ENCODE measurements at regions not wholly inside any gene's neighbourhood (a gene's known extent, or its start where the extent isn't known, plus 50 kb on each side); places are given as distances from the start of the nearest gene placed in this dataset.
A peak's percentile ranks its signal among the peaks of the same experiment; 100 is the strongest.

DNA sequence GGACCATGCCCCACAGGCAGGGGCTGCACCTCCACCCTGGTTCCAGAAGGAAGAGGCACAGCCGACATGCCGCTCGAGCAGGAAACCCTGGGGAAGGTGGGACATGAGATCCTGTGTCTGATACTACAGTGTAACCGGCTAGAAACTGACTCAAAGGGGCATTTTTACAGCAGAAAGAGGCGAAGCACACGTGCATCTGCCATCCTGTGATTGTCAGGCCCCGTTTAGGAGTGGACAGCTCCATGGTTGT, 62.7 kb downstream of the SIK1 start:
- DNase-seq (ENCODE audit: extremely low spot score, insufficient read length, low read depth) (no peak), FAIRE-seq (no peak)

GRCh38 chr21:43363506-43364260, 63.2 kb downstream of the SIK1 start:
- FAIRE-seq (no peak), DNase-seq (ENCODE audit: extremely low spot score, insufficient read length, low read depth) (no peak)

DNA sequence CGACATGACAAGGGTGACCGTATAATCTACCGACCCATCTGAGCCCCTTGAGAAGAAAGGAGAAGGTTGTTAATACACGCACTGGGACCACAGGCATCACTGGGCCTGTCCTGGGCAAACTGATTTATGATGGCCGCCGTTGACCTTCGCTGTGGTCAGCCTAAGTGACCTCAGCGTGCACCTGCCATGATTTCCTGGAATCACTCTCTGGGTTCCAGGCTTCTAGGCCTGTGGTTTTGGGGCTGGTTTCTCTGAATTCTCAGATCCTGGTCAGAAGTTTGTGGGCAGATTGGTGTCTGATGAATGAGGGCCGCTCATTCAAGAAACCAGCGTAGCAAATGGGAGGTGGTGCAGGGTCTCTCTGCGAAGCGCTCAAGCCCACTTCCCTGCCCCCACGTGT, 64.0 kb downstream of the SIK1 start:
- peak; percentile 41 for FAIRE-seq

DNA sequence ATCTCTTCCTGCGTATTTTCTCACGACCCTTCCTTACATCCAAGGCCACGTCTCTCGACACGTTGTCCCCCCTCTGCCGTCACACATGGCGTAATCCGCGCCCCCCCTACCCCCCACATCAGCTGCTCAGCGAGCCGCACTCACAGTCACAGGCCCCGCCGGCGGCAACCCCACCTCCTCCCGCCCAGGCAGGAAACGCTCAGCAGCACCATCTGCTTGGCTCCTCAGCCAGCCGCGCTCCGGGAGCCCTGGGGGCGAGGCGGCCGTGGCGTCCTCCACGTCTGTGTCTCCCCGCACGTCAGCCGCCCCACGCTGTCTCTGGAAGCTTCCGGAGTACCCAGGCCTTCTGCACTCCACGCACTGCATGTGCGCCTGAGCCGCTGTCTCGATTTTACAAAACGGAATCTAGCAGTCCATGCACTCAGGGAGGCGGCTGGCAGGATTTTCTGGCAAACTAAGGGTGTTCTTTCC, 64.6 kb downstream of the SIK1 start:
- DNase-seq (ENCODE audit: extremely low spot score, insufficient read length, low read depth), result peak; percentile 67
- FAIRE-seq, result no peak

More for the DNA sequence above, 64.0 kb downstream of the SIK1 start:
- no peak for DNase-seq (ENCODE audit: extremely low spot score, insufficient read length, low read depth)

DNA sequence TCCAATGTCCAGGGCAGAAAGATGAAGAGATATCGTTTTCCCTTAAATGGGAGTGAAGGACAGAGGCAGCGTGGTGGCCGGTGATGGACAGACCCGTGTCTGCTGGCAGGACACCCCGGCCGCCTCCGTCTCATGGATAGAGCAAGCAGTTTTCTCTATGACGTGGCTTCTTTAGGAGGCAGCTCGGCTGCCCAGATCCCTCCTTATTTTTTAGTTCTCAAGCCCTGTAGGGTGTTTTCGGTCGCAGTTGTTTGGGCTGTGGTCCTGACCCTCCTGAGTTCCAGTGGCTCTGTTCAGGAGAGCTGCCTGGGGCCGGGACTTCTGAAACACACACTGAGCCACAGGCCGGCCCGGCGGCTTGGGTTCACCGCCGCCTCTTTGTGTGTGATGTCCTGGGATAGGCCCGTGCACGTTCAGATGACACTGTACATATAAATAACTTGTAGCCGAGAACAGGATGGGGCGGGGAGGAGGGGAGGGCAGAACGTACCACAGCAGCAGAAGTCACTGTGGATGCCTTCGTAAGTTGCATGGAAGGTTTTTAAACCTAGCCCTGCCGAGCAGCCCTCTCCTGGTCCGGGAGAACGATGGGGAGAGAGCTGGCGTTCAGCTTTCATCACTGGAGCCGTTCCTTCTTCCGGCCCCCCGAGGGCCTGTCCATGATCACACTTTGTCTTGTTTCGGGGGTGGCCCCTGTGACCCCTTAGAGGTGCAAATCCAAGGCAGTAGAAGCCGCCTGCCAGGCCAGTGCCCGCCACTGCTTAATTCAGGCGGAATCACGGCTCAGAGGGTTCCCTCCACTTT, 65.2 kb downstream of the SIK1 start:
- DNase-seq (ENCODE audit: extremely low spot score, insufficient read length, low read depth) (peak; percentile 56), FAIRE-seq (peak; percentile 96)

DNA sequence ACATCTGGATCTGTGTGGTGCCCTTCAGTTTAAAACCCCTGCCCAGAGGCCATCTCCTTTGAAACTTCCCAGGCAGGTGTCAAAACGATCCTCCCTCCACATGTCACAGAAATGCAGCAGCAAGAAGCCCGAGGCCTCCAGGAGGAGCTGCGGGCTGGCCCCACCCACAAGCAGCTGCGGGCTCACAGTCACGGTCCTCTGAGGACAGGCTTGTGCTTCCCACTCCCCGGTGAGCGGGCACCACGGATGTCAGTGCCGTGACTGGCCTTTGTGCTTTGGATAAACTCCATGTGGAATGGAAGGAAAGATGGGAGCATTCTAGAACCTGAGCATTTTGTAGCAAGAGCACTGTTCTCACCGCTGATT, 65.8 kb downstream of the SIK1 start:
- DNase-seq (ENCODE audit: extremely low spot score, insufficient read length, low read depth), result no peak
- FAIRE-seq, result no peak

DNA sequence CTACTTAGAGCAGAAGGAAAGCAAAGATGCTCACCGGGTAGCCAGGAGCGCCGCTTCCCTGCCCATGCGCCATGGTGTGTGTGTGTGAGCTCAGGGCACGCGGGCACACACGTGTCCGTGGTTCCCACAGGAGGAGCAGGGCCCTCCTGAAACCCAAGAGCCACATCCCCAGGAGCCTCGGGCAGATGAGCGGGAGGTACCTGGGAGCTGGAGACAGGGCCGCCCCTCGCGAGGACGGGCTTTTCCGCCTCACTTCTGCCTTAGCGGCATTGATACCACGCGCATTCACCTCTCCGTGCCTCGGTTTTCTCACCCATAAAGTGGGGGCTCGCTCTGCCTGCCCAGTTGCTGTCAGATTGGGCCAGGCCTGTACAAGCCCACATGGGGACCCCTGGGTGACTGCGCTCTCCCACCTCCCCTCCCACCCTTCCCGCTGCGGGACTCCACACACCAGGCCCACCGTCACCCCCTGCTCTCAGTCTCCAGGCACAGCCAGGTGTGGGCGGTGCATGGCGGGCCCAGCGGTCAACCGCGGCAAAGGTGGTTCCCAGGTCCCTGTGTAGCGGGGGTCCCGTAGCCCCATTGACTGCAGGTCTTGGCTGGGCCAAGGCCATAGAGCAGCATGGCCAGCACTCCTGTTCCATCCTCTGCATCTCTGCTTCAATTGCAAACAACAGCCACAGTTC, 66.3 kb downstream of the SIK1 start:
- FAIRE-seq (no peak), DNase-seq (ENCODE audit: extremely low spot score, insufficient read length, low read depth) (no peak)

DNA sequence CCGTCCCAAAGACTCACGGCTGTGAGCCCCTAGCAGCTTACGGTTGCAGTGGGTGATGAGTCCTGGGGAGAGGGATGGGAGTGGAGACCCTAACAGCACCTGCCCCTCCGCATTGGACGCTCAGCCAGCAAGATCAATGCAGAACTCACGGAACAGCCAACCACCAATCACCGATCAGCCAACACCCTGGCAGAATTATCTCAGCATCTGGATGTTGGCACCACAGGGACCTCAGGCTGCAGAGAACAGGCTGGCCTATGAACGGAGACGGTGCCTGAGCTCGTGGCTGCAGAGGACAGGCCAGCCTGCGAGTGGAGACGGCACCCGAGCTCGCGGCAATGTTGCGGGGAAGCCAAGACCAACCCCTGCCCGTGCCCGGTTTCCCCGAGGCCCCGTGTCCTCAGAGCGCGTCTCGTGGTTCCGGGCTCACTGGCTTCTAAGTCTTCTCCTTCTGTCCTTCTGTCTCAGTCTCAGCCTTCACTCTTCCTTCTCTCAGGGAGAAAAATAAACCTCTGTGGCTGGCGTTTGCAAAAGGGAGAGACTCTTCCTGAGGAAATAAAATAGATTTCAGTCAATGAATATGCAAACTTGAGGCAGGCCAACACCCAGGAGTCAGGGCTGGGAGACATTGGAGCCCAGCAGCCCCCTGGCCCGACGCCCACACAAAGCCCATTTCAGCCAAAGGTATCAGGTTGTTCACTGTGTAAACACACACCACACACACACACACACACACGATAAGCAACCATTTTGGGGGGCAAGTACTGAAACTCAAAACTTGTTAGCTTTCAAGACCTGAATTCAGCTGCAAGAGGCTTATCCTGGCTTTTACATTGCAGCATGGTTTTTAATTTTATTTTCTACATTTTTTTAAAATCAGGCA, 67.8 kb downstream of the SIK1 start:
- DNase-seq (ENCODE audit: extremely low spot score, insufficient read length, low read depth) (no peak), FAIRE-seq (peak; percentile 36)

- FAIRE-seq (no peak), DNase-seq (ENCODE audit: extremely low spot score, insufficient read length, low read depth) (no peak)
Measured at GRCh38 chr21:43357715-43358430, 69.1 kb downstream of the SIK1 start.

DNA sequence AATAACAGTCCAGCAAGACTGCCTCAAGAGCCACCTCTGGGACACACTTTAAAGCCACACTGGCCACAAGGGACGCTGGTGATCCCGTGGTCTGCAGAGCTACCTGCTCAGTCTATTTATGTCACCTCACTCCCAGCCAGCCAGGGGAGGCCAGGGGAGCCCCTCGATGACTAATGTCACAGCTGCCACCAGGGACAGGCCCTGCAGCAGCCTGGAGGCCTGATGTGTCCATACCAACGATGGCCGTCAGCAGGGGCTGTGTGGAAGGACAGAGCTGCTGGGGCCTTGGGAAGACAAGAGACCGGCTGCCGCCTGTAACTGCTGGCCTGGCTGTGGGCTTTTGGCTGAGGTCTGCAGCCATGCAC, 71.0 kb downstream of the SIK1 start:
- FAIRE-seq (peak; percentile 89), DNase-seq (ENCODE audit: extremely low spot score, insufficient read length, low read depth) (no peak)

DNA sequence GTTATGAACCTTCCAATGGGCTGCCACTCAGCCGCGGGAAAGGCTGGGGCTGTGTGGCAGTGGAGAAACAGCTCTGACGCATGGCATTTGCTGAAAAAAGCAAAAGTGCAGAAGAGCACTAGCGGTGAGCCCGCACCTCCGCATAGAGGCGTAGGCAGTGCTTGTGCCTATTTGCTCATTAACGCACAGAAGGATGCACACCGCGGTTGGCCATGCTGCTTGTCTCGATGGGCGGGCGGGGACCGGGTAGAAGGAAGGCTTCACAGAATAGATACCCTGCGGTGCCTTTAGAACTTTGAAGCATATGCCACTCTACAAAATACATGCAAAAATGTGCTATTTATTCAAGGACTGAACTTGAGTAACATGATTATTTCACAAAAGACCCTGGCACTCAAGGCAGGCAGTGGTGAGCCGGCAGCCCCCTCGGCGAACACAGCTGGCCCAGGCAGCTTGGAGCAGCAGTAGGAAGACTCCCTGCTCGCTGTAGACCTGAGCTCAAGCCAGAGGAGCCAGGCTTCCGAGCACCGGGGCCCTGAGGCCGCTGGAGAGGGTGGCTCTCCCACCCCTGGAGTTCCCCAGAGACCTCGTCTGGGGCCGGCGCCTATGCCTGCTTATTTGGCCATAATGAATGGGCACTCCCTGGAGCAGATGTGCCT, 71.5 kb downstream of the SIK1 start:
- DNase-seq (ENCODE audit: extremely low spot score, insufficient read length, low read depth) (no peak), FAIRE-seq (peak; percentile 38)

- DNase-seq (ENCODE audit: extremely low spot score, insufficient read length, low read depth), result no peak
- peak; percentile 44 for FAIRE-seq
Measured at GRCh38 chr21:43354666-43355065, 72.3 kb downstream of the SIK1 start.

DNA sequence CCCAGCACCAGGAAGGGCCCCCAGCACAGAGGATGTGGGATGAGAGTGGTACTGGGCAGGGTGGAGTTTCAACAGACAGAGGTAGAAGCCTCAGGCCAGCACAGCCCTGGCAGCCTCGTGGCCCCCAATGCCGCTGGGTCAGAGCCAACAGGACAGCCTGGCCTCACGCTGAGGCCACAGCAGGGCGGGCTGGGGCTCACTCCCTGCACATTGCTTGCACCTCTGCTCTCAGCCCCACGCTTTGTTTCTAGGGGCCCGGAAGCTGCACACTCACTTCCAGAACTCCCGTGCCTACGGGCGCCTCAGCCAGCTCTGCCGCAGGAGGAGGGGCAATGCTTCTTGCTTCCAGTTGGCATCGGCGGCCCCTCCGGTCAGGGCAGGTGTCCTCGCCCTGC, 72.9 kb downstream of the SIK1 start:
- FAIRE-seq, result peak; percentile 87

GRCh38 chr21:43353282-43354025, 73.5 kb downstream of the SIK1 start:
- DNase-seq (ENCODE audit: extremely low spot score, insufficient read length, low read depth), result no peak
- FAIRE-seq, result no peak

More for the DNA sequence above, 72.9 kb downstream of the SIK1 start:
- no peak for DNase-seq (ENCODE audit: extremely low spot score, insufficient read length, low read depth)

DNA sequence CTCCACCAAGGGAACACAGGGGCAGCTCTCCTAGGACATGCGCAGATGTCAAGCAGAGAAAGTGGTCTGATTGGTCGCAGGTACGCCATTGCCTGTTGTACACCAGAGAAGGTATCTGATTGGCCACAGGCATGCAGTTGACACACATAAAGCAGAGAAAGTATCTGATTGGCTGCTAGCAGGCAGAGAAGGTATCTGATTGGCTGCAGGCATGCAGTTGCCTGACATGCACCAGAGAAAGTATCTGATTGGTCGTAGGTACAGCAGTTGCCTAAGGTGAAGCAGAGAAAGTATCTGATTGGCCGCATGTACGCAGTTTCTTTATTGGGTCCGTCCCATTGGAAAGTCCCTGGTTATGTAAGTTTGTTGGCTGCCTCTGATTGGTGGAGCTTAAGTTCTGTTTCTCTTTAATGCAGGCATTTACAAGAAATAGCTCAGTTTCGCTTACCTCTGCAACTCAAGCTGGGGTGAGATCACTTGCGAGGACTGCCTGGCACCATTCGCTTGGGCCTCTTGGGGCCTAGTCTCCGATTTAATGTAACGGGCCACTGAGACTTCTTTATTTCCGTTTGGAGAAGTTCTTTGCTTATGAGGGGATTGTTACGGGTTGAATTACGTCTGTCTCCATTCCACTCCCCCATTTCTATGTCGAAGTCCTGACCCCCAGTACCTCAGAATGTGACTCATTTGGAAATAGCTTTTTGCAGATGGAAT, 74.2 kb downstream of the SIK1 start:
- DNase-seq (ENCODE audit: extremely low spot score, insufficient read length, low read depth), result peak; percentile 90
- FAIRE-seq, result peak; percentile 100

GRCh38 chr21:43352154-43352537, 74.8 kb downstream of the SIK1 start:
- FAIRE-seq, result no peak
- DNase-seq (ENCODE audit: extremely low spot score, insufficient read length, low read depth), result no peak

DNA sequence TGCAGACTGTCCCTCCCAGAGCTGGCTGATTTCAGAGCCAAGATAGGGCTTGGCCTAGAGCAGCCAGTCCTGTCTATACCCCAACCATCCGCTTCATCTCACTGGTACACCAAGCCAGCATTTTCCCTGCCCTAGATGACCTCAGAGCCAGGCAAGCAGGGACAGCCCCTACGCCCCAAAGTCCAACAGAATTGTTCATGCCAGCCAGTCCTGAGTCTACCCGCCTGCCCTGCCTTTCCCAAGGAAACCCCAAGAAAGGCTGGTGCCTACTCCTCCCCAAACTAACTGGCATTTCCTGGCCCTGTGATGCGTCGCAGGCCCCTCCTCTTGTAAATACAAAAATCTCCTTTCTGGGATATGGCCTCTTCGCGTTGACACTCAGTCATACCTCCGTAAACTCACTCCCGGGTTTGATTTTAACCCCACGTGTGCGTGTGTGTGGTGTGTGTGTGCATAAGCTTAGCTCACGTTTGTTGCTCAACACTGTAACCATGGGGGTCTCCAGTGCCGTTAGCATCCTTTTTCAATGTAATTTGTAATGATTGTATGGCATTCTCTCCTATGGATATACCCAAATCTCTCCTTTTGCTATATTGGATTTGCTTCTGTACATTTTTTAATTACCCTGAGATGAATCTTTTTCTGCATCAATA, 75.3 kb downstream of the SIK1 start:
- no peak for FAIRE-seq

More for the DNA sequence above, 75.3 kb downstream of the SIK1 start:
- no peak for DNase-seq (ENCODE audit: extremely low spot score, insufficient read length, low read depth)
